ENCODE measurements at regions not wholly inside any gene's neighbourhood (a gene's known extent, or its start where the extent isn't known, plus 50 kb on each side); places are given as distances from the start of the nearest gene placed in this dataset.
A peak's percentile ranks its signal among the peaks of the same experiment; 100 is the strongest.

- TF ChIP-seq CTCF (conservative IDR thresholded peaks at IDR 0.05; ENCODE audit: control insufficient read depth, insufficient read depth, low read depth, low read length): no peak
- DNase-seq (ENCODE audit: low read depth): peak; percentile 77
- no peak overlapping the region for H3K4me3 ChIP-seq (ENCODE audit: control insufficient read depth, low read depth, low read length)
These were observed 810.6 kb upstream of the PIK3C3 start for GRCh38 chr18:41144441-41144840.

GRCh38 chr18:41140506-41140905, 814.5 kb upstream of the PIK3C3 start:
- no peak overlapping the region for H3K4me3 ChIP-seq (ENCODE audit: control insufficient read depth, low read depth, low read length)
- no peak for TF ChIP-seq CTCF (conservative IDR thresholded peaks at IDR 0.05; ENCODE audit: control insufficient read depth, insufficient read depth, low read depth, low read length)
- no peak for DNase-seq (ENCODE audit: low read depth)

- no peak for TF ChIP-seq CTCF (conservative IDR thresholded peaks at IDR 0.05; ENCODE audit: control insufficient read depth, insufficient read depth, low read depth, low read length)
- no peak overlapping the region for H3K4me3 ChIP-seq (ENCODE audit: control insufficient read depth, low read depth, low read length)
These were observed 819.9 kb upstream of the PIK3C3 start for GRCh38 chr18:41135146-41135545.

GRCh38 chr18:41134426-41134825, 820.6 kb upstream of the PIK3C3 start:
- no peak for TF ChIP-seq CTCF (conservative IDR thresholded peaks at IDR 0.05; ENCODE audit: control insufficient read depth, insufficient read depth, low read depth, low read length)
- DNase-seq (ENCODE audit: low read depth): no peak
- H3K4me3 ChIP-seq (ENCODE audit: control insufficient read depth, low read depth, low read length): no peak overlapping the region

More at GRCh38 chr18:41135146-41135545, 819.9 kb upstream of the PIK3C3 start:
- no peak for DNase-seq (ENCODE audit: low read depth)

- no peak for DNase-seq (ENCODE audit: low read depth)
- H3K4me3 ChIP-seq (ENCODE audit: control insufficient read depth, low read depth, low read length): no peak overlapping the region
- TF ChIP-seq CTCF (conservative IDR thresholded peaks at IDR 0.05; ENCODE audit: control insufficient read depth, insufficient read depth, low read depth, low read length): no peak
These were observed 824.0 kb upstream of the PIK3C3 start for GRCh38 chr18:41131050-41131449.

GRCh38 chr18:41128545-41128944, 826.5 kb upstream of the PIK3C3 start:
- DNase-seq (ENCODE audit: low read depth): peak; percentile 67
- H3K4me3 ChIP-seq (ENCODE audit: control insufficient read depth, low read depth, low read length): no peak overlapping the region
- TF ChIP-seq CTCF (conservative IDR thresholded peaks at IDR 0.05; ENCODE audit: control insufficient read depth, insufficient read depth, low read depth, low read length): no peak

- DNase-seq (ENCODE audit: low read depth): peak; percentile 12
- no peak overlapping the region for H3K4me3 ChIP-seq (ENCODE audit: control insufficient read depth, low read depth, low read length)
- TF ChIP-seq CTCF (conservative IDR thresholded peaks at IDR 0.05; ENCODE audit: control insufficient read depth, insufficient read depth, low read depth, low read length): no peak
These were observed 826.9 kb upstream of the PIK3C3 start for GRCh38 chr18:41128126-41128525.

Measured in fibroblast of mammary gland (primary cell).